Trophoblast cell (in vitro differentiated cells and primary cell): ENCODE measurements at regions not wholly inside any gene's neighbourhood (a gene's known extent, or its start where the extent isn't known, plus 50 kb on each side); places are given as distances from the start of the nearest gene placed in this dataset.

Experiments used
- DNase-seq, 2 donors: peaks; one replicate each; pipeline ENCODE4 v3.0.0-alpha.2; 2016
- H2AFZ ChIP-seq: 2 replicates; pipeline ENCODE4 v1.6.1; 2013; ENCODE audit warnings: low read length, moderate library complexity, mild to moderate bottlenecking; ENCODE audit not compliant: insufficient read depth, poor library complexity
- H2AK5ac ChIP-seq: 2 replicates; pipeline ENCODE4 v1.6.1; 2013; ENCODE audit warnings: mild to moderate bottlenecking, low read length
- H2BK120ac ChIP-seq: 2 replicates; pipeline ENCODE4 v1.6.1; 2013; ENCODE audit warnings: low read length, mild to moderate bottlenecking, moderate library complexity; ENCODE audit not compliant: insufficient read depth, poor library complexity
- H2BK12ac ChIP-seq: 2 replicates; pipeline ENCODE4 v1.6.1; 2013; ENCODE audit warnings: mild to moderate bottlenecking, low read length, moderate library complexity
- H2BK5ac ChIP-seq: 2 replicates; pipeline ENCODE4 v1.6.1; 2013; ENCODE audit warnings: low read length, low read depth, moderate library complexity, mild to moderate bottlenecking; ENCODE audit not compliant: poor library complexity
- H3K14ac ChIP-seq: 2 replicates; pipeline ENCODE4 v1.6.1; 2013; ENCODE audit warnings: mild to moderate bottlenecking, low read length
- H3K18ac ChIP-seq: 2 replicates; pipeline ENCODE4 v1.6.1; 2013; ENCODE audit warnings: mild to moderate bottlenecking, low read length
- H3K23ac ChIP-seq: 2 replicates; pipeline ENCODE4 v1.6.1; 2013; ENCODE audit warnings: low read length
- H3K27ac ChIP-seq: 2 replicates; pipeline ENCODE4 v1.5.1; 2013; ENCODE audit warnings: low read depth, mild to moderate bottlenecking, inconsistent platforms, low read length, moderate library complexity
- H3K27me3 ChIP-seq: 2 replicates; pipeline ENCODE4 v1.6.1; 2013; ENCODE audit warnings: inconsistent platforms, mild to moderate bottlenecking, low read length, moderate library complexity; ENCODE audit not compliant: insufficient read depth
- H3K36me3 ChIP-seq, 2 experiments: 1 replicate in 1 of 2; 2 replicates in 1 of 2; pipeline ENCODE4 v1.6.1; 2013; ENCODE audit warnings: low read length in 2 of 2, mild to moderate bottlenecking in 2 of 2, moderate library complexity in 1 of 2; ENCODE audit not compliant: insufficient read depth in 2 of 2, control insufficient read depth in 1 of 2
- H3K4ac ChIP-seq: 2 replicates; pipeline ENCODE4 v1.6.1; 2013; ENCODE audit warnings: low read depth, mild to moderate bottlenecking, low read length, moderate library complexity
- H3K4me1 ChIP-seq, 2 experiments: 1 replicate in 1 of 2; 2 replicates in 1 of 2; pipeline ENCODE4 v1.6.1; 2013; ENCODE audit warnings: low read length in 2 of 2, mild to moderate bottlenecking in 2 of 2, moderate library complexity in 1 of 2; ENCODE audit not compliant: insufficient read depth in 2 of 2, control insufficient read depth in 1 of 2
- H3K4me2 ChIP-seq: 2 replicates; pipeline ENCODE4 v1.6.1; 2013; ENCODE audit warnings: inconsistent platforms, mild to moderate bottlenecking, low read length, moderate library complexity
- H3K4me3 ChIP-seq: 2 replicates; pipeline ENCODE4 v1.5.1; 2013; ENCODE audit warnings: mild to moderate bottlenecking, low read depth, low read length, inconsistent platforms
- H3K79me1 ChIP-seq: one replicate; pipeline ENCODE4 v1.6.1; 2013; ENCODE audit warnings: low read length
- H3K79me2 ChIP-seq: 2 replicates; pipeline ENCODE4 v1.6.1; 2013; ENCODE audit warnings: low read length, mild to moderate bottlenecking; ENCODE audit not compliant: control insufficient read depth, insufficient read depth, poor library complexity
- H3K9ac ChIP-seq: 2 replicates; pipeline ENCODE4 v1.6.1; 2013; ENCODE audit warnings: mild to moderate bottlenecking, low read length
- H3K9me3 ChIP-seq: 2 replicates; pipeline ENCODE4 v1.6.1; 2013; ENCODE audit warnings: low read depth, mild to moderate bottlenecking, control low read depth, inconsistent platforms, low read length; ENCODE audit not compliant: insufficient read depth
- H4K12ac ChIP-seq: 2 replicates; pipeline ENCODE4 v1.6.1; 2013; ENCODE audit warnings: low read depth, mild to moderate bottlenecking, low read length, moderate library complexity
- H4K8ac ChIP-seq: 2 replicates; pipeline ENCODE4 v1.6.1; 2013; ENCODE audit warnings: low read depth, mild to moderate bottlenecking, low read length, moderate library complexity
- H4K91ac ChIP-seq: one replicate; pipeline ENCODE4 v1.6.1; 2013; ENCODE audit warnings: low read depth, mild to moderate bottlenecking, low read length, moderate library complexity
- WGBS: extraction: QIAGEN DNeasy Blood & Tissue Kit; methylation state at CpG from one replicate; pipeline ENCODE4 v1.1.7; 2013; ENCODE audit warnings: missing lambda C conversion rate; ENCODE audit not compliant: insufficient read length, insufficient coverage; ENCODE audit errors: extremely low coverage; 5-methylcytosine and 5-hydroxymethylcytosine counted together

DNA sequence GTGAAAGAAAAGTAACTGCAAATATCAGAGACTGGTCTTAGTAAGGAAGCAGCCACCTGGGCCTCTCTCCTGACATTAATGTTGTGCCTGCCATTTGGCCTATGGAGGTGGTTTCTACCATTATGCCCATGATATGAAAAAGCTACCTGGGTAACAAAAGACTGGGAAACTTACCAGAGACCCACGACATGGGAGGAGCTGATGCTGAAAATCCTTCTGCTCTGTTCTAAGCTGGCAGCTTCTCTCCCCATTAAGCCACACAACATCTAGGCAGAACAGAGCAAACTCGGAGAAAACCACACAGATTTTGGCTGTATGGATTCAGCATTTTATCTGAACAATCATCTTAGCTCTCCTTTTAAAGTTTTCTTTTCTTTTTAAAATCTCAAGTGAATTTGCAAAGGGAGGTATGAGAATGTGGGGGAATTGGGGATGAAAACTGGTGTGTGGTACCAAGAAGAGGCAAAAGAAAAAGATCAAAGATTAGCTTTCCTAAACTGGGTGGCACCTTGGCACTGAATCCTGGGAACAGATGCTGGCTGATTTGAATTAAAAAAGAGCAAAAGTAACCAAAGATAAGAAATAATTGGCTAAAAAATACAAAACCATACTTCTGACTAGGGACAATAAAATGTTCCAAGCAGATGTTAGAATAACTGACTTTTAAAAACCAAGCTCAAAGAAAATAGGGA lies 128.6 kb upstream of the ANKRD1 start:
- no peaks in the 10 kb centered on the region for H3K36me3 ChIP-seq
- WGBS, result no CpG with 5 or more reads among the region's 2 CpGs
- no peak overlapping the region for H3K4me2 ChIP-seq
- H4K91ac ChIP-seq, result no peak overlapping the region
- H3K14ac ChIP-seq, result no peak overlapping the region
- H3K9ac ChIP-seq, result no peak overlapping the region
- H2BK120ac ChIP-seq, result no peak overlapping the region
- no peaks in the 10 kb centered on the region for H3K27me3 ChIP-seq
- no peak overlapping the region for H4K12ac ChIP-seq
- H2BK5ac ChIP-seq, result no peak overlapping the region
- H3K9me3 ChIP-seq, result no peaks in the 10 kb centered on the region
- H3K27ac ChIP-seq, result no peak overlapping the region
- no peak overlapping the region for H4K8ac ChIP-seq
- no peak overlapping the region for H3K4me3 ChIP-seq
- H2BK12ac ChIP-seq, result no peak overlapping the region
- H3K4me1 ChIP-seq, result peaks cover 2 to 4% of the 10 kb centered on the region in 2 experiments
- H3K23ac ChIP-seq, result no peak overlapping the region
- H2AFZ ChIP-seq, result no peak overlapping the region
- H3K79me2 ChIP-seq, result no peaks in the 10 kb centered on the region
- no peak overlapping the region for H3K18ac ChIP-seq
- no peaks in the 10 kb centered on the region for H3K79me1 ChIP-seq
- DNase-seq, result no peak
- H2AK5ac ChIP-seq, result no peak overlapping the region
- no peak overlapping the region for H3K4ac ChIP-seq

DNA sequence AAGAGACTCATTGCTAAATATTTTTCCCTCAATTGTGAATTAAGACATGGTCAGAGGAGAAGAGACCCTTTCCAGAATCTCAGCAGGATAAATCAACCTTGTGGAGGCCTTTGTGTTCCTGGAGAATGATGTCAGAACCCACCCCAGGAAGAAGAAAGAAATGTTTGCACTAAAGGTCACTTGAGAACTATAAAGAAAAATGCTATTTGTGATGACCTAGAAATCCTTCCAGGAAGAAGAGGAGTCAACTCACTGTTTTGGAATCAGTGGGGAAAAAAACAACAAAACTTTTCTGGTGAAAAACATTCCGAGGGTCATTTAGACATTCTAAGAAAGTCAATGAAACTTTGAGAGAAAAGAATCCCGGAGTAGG lies 129.1 kb upstream of the ANKRD1 start:
- H4K91ac ChIP-seq, result no peak overlapping the region
- no peaks in the 10 kb centered on the region for H3K79me2 ChIP-seq
- no peaks in the 10 kb centered on the region for H3K27me3 ChIP-seq
- H2AK5ac ChIP-seq, result no peak overlapping the region
- H2BK5ac ChIP-seq, result no peak overlapping the region
- H3K4me2 ChIP-seq, result no peak overlapping the region
- H2BK120ac ChIP-seq, result no peak overlapping the region
- no peak overlapping the region for H3K18ac ChIP-seq
- H3K79me1 ChIP-seq, result no peaks in the 10 kb centered on the region
- no peak overlapping the region for H3K14ac ChIP-seq
- peaks cover 2 to 4% of the 10 kb centered on the region in 2 experiments for H3K4me1 ChIP-seq
- no CpG with 5 or more reads among the region's 2 CpGs for WGBS
- no peak overlapping the region for H3K9ac ChIP-seq
- H4K8ac ChIP-seq, result no peak overlapping the region
- H3K36me3 ChIP-seq, result no peaks in the 10 kb centered on the region
- no peak overlapping the region for H3K23ac ChIP-seq
- DNase-seq, result no peak
- H4K12ac ChIP-seq, result no peak overlapping the region
- no peaks in the 10 kb centered on the region for H3K9me3 ChIP-seq
- no peak overlapping the region for H2BK12ac ChIP-seq
- no peak overlapping the region for H3K27ac ChIP-seq
- H3K4ac ChIP-seq, result no peak overlapping the region
- no peak overlapping the region for H3K4me3 ChIP-seq
- no peak overlapping the region for H2AFZ ChIP-seq

DNA sequence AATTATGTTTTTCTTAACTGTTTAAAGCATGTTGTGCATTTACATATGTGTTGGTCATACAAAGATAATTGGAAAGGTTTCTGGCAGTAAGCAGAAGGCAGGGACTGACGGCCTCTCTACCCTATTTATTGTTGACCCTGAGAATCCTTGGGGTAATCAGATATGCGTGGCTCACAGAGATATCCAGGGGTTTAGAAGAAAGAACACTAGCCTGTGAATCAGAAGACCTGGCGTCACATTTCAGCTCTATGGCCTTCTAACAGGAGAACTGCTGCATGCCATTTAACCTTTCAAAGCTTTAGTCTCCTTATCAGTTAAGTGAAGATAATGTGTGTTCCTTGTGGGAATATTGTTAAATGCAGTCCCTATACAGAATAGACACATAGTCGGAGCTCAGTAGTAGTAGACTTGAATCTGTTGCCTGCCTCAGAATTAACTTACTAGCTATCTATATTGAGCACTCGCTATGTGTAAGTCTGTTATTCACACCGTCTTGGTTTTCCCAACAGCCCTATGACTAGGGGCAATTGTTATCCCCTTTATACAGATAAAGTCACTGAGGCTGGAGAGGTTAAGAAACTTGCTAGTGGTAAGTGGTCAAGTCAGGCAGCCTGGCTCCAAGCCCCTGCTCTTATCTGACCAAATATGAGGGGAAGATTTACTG lies 129.6 kb upstream of the ANKRD1 start:
- DNase-seq, result no peak

DNA sequence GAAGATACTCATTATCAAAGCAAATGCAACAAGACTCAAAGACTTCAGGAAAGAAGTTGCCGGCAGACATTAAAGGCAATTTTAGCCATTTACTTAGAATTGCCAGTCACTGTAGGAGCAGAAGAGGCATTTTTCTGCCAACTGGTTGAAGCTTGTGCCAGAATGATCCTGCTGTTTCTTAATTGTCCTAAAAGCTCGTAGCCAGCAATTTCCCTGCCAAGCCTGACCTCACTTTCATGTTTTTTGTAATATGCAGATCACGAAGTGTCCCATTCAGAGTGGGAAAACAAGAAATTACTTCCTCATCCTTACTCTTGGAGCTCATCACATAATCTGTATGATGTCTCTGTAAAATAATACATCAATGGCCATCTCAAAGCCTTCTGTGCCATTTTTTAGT lies 130.9 kb upstream of the ANKRD1 start:
- no peak for DNase-seq

More for the DNA sequence above, 129.6 kb upstream of the ANKRD1 start:
- no peak overlapping the region for H2BK120ac ChIP-seq
- H3K14ac ChIP-seq, result no peak overlapping the region
- no peak overlapping the region for H2BK5ac ChIP-seq
- H3K4ac ChIP-seq, result no peak overlapping the region
- H3K36me3 ChIP-seq, result no peaks in the 10 kb centered on the region
- no CpG with 5 or more reads among the region's 6 CpGs for WGBS
- no peak overlapping the region for H2BK12ac ChIP-seq
- peaks cover 2 to 4% of the 10 kb centered on the region in 2 experiments for H3K4me1 ChIP-seq
- H3K4me2 ChIP-seq, result no peak overlapping the region
- H4K8ac ChIP-seq, result no peak overlapping the region
- H4K91ac ChIP-seq, result no peak overlapping the region
- H2AFZ ChIP-seq, result no peak overlapping the region
- H3K27ac ChIP-seq, result no peak overlapping the region
- no peak overlapping the region for H3K9ac ChIP-seq
- no peak overlapping the region for H3K18ac ChIP-seq
- no peak overlapping the region for H3K23ac ChIP-seq
- H3K79me2 ChIP-seq, result no peaks in the 10 kb centered on the region
- H4K12ac ChIP-seq, result no peak overlapping the region
- no peak overlapping the region for H3K4me3 ChIP-seq
- H3K79me1 ChIP-seq, result no peaks in the 10 kb centered on the region
- no peaks in the 10 kb centered on the region for H3K9me3 ChIP-seq
- no peaks in the 10 kb centered on the region for H3K27me3 ChIP-seq
- H2AK5ac ChIP-seq, result no peak overlapping the region

More for the DNA sequence above, 130.9 kb upstream of the ANKRD1 start:
- Histone ChIP-seq H4K8ac (no peak overlapping the region), H3K79me1 (no peaks in the 10 kb centered on the region), H3K27ac (no peak overlapping the region), H3K4ac (no peak overlapping the region), H2AFZ (no peak overlapping the region), H2BK120ac (no peak overlapping the region), H3K4me1 (peaks cover 2 to 4% of the 10 kb centered on the region in 2 experiments), H4K91ac (no peak overlapping the region), H3K14ac (no peak overlapping the region), H3K18ac (no peak overlapping the region), H3K9ac (no peak overlapping the region), H2BK5ac (no peak overlapping the region), H4K12ac (no peak overlapping the region), H3K79me2 (no peaks in the 10 kb centered on the region), H3K4me3 (no peak overlapping the region), H2BK12ac (no peak overlapping the region), H3K9me3 (no peaks in the 10 kb centered on the region), H3K36me3 (no peaks in the 10 kb centered on the region), H3K4me2 (no peak overlapping the region), H3K27me3 (no peaks in the 10 kb centered on the region), H3K23ac (no peak overlapping the region), H2AK5ac (no peak overlapping the region)
- no CpG with 5 or more reads among the region's 3 CpGs for WGBS
